Loucy (cell line): ENCODE measurements at regions not wholly inside any gene's neighbourhood (a gene's known extent, or its start where the extent isn't known, plus 50 kb on each side); places are given as distances from the start of the nearest gene placed in this dataset.

Experiments used
- H2AFZ ChIP-seq: fragments of 200-600 bp; sonication (generic); 2 replicates; pipeline ENCODE4 v1.6.0; 2016; ENCODE audit warnings: antibody characterized with exemption, mild to moderate bottlenecking, low read length, moderate library complexity
- H3F3A ChIP-seq: fragments of 200-600 bp; 2 replicates; pipeline ENCODE4 v1.6.0; 2016; ENCODE audit warnings: antibody characterized with exemption, low read depth, mild to moderate bottlenecking
- H3K27me3 ChIP-seq: fragments of 200-600 bp; sonication (generic); 2 replicates; pipeline ENCODE4 v1.6.1; 2014; ENCODE audit warnings: low read length, mild to moderate bottlenecking; ENCODE audit not compliant: insufficient read depth, poor library complexity, severe bottlenecking
- H3K36me3 ChIP-seq: fragments of 200-600 bp; sonication (generic); 2 replicates; pipeline ENCODE4 v1.6.1; 2016; ENCODE audit warnings: low read length; ENCODE audit not compliant: insufficient read depth
- H3K4me1 ChIP-seq: fragments of 200-600 bp; sonication (generic); 2 replicates; pipeline ENCODE4 v1.5.1; 2014; ENCODE audit warnings: low read length, mild to moderate bottlenecking; ENCODE audit not compliant: insufficient read depth, poor library complexity, severe bottlenecking
- H3K4me2 ChIP-seq: fragments of 200-600 bp; sonication (generic); 2 replicates; pipeline ENCODE4 v1.6.0; 2014; ENCODE audit warnings: antibody characterized with exemption, low read length, low read depth, mild to moderate bottlenecking; ENCODE audit not compliant: poor library complexity, severe bottlenecking
- H3K4me3 ChIP-seq: fragments of 200-600 bp; sonication (generic); 2 replicates; pipeline ENCODE4 v1.5.1; 2014; ENCODE audit warnings: low read length, mild to moderate bottlenecking, mixed read lengths; ENCODE audit not compliant: poor library complexity, severe bottlenecking
- H3K79me2 ChIP-seq: fragments of 200-600 bp; sonication (generic); 2 replicates; pipeline ENCODE4 v1.6.1; 2014; ENCODE audit warnings: low read length; ENCODE audit not compliant: insufficient read depth
- H3K9ac ChIP-seq: fragments of 200-600 bp; sonication (generic); 2 replicates; pipeline ENCODE4 v1.6.0; 2014; ENCODE audit warnings: mild to moderate bottlenecking, low read depth, low read length, moderate library complexity; ENCODE audit not compliant: poor library complexity, severe bottlenecking
- H3K9me2 ChIP-seq: fragments of 200-600 bp; sonication (generic); replicated peaks from 2 replicates; pipeline ENCODE4 v1.6.1; 2016; ENCODE audit warnings: low read depth, low read length, mixed read lengths
- H3K9me3 ChIP-seq: fragments of 200-600 bp; sonication (generic); 2 replicates; pipeline ENCODE4 v1.6.1; 2014; ENCODE audit warnings: mild to moderate bottlenecking, antibody characterized with exemption, low read length, low read depth; ENCODE audit not compliant: insufficient read depth
- H4K20me1 ChIP-seq: fragments of 200-600 bp; sonication (generic); 2 replicates; pipeline ENCODE4 v1.6.0; 2014; ENCODE audit warnings: antibody characterized with exemption, low read length, mild to moderate bottlenecking; ENCODE audit not compliant: insufficient read depth, poor library complexity, severe bottlenecking
- CTCF ChIP-seq: fragments of 200-600 bp; sonication (generic); conservative IDR thresholded peaks from 2 replicates; pipeline ENCODE4 v1.5.1; 2014; ENCODE audit warnings: mild to moderate bottlenecking, antibody characterized with exemption, low read length
- EZH2phosphoT487 ChIP-seq: fragments of 200-600 bp; IDR thresholded peaks from 2 replicates; pipeline ENCODE4 v1.6.1; 2018; ENCODE audit warnings: antibody characterized with exemption, mild to moderate bottlenecking, moderate library complexity, borderline replicate concordance

GRCh38 chr14:101193845-101194372, 290.4 kb upstream of the RTL1 start:
- Histone ChIP-seq H3K36me3 (no peaks in the 10 kb centered on the region), H3K27me3 (no peaks in the 10 kb centered on the region), H3K4me3 (no peak overlapping the region), H4K20me1 (no peaks in the 10 kb centered on the region), H2AFZ (no peak overlapping the region), H3K4me1 (no peaks in the 10 kb centered on the region), H3K9me3 (no peaks in the 10 kb centered on the region), H3K9ac (no peak overlapping the region), H3K9me2 (no peaks in the 10 kb centered on the region), H3F3A (no peaks in the 10 kb centered on the region), H3K4me2 (no peak overlapping the region), H3K79me2 (no peaks in the 10 kb centered on the region)
- no peak for TF ChIP-seq EZH2phosphoT487
- TF ChIP-seq CTCF: no peak

DNA sequence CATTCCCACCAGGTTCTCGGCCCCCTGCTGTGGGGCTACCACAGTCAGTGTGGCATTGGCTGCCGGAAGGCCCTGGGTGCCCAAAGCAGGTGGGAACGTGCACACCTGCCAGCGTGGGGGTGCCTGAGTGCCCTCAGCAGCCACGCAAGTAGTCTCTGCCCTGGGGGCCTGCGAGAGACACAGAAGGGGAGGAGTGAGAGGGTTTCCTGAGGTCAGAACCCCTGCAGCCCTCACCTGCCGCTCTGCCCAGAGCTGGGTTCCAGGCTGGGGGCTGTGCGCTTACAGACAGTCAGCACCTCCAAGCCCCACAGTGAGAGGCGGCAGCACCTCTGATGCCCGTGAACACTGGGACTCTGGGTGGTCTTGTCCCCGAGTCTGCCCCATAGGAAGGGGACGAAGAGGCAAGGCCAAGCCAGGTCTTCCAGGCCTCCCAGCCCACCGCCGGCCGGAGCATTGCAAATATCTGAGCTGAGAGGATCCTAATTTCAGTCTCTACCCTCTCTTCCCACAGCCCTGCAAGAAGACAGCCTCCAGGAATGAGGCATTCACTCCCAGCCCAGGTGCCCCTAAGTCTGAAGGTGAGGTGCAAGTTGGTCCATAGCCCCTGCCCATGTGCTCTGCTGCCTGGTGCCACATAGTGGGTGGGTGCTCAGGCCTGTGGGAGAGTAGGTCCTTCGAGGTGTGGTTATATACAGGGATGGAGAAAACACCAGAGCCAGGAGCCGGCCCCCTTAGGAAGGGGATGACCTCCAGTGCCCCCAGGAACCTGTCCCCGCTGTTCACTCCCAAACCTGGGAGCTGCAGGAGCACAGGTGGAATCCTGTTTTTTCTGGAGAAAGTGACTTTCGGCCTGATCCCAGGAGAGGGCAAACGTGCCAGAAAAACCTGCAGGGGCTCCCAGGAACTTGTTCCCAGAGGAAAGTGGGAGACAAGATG, 291.1 kb upstream of the RTL1 start:
- Histone ChIP-seq H3K27me3 (no peaks in the 10 kb centered on the region), H2AFZ (no peak overlapping the region), H3K9me2 (no peaks in the 10 kb centered on the region), H3K9me3 (no peaks in the 10 kb centered on the region), H4K20me1 (no peaks in the 10 kb centered on the region), H3K4me3 (no peak overlapping the region), H3K4me1 (no peaks in the 10 kb centered on the region), H3K79me2 (no peaks in the 10 kb centered on the region), H3K9ac (no peak overlapping the region), H3K4me2 (no peak overlapping the region), H3K36me3 (no peaks in the 10 kb centered on the region), H3F3A (no peaks in the 10 kb centered on the region)
- TF ChIP-seq EZH2phosphoT487 (no peak), CTCF (no peak)

GRCh38 chr14:101195309-101195901, 291.9 kb upstream of the RTL1 start:
- H3F3A ChIP-seq: no peaks in the 10 kb centered on the region
- H3K9ac ChIP-seq: no peak overlapping the region
- no peaks in the 10 kb centered on the region for H3K4me1 ChIP-seq
- H4K20me1 ChIP-seq: no peaks in the 10 kb centered on the region
- H3K9me2 ChIP-seq: no peaks in the 10 kb centered on the region
- H3K4me2 ChIP-seq: no peak overlapping the region
- H3K36me3 ChIP-seq: no peaks in the 10 kb centered on the region
- no peaks in the 10 kb centered on the region for H3K79me2 ChIP-seq
- no peaks in the 10 kb centered on the region for H3K27me3 ChIP-seq
- TF ChIP-seq CTCF (no peak), EZH2phosphoT487 (no peak)
- no peaks in the 10 kb centered on the region for H3K9me3 ChIP-seq
- no peak overlapping the region for H3K4me3 ChIP-seq
- H2AFZ ChIP-seq: no peak overlapping the region
